Effector memory CD8-positive, alpha-beta T cell (primary cell): ENCODE measurements at regions not wholly inside any gene's neighbourhood (a gene's known extent, or its start where the extent isn't known, plus 50 kb on each side); places are given as distances from the start of the nearest gene placed in this dataset.
"Not testable (repeated sequence)": the region's sequence is repeated elsewhere in the genome, so short reads cannot be mapped to it uniquely, and the experiment has no call there.

ENCODE experiments used
- ATAC-seq: fragments of 150-1000 bp; cut with Tn5 transposase; replicated peaks from 2 replicates; pipeline ENCODE4 v1.10.0; 2021; ENCODE audit warnings: mild to moderate bottlenecking, moderate library complexity
- DNase-seq, 3 experiments: peaks; one replicate each; pipeline ENCODE4 v3.0.0; 2021
- H3K27ac Mint-ChIP-seq, 2 donors: one replicate each; pipeline ENCODE4 v1.8.0; 2022; ENCODE audit warnings: mild to moderate bottlenecking in 2 of 2, mixed read lengths in 2 of 2, moderate library complexity in 2 of 2
- H3K27me3 Mint-ChIP-seq, 2 donors: one replicate each; pipeline ENCODE4 v1.8.0; 2022; ENCODE audit warnings: mixed read lengths in 2 of 2
- H3K36me3 Mint-ChIP-seq: one replicate; pipeline ENCODE4 v1.8.0; 2022; ENCODE audit warnings: mild to moderate bottlenecking, moderate library complexity, mixed read lengths; ENCODE audit not compliant: insufficient read depth
- H3K4me1 Mint-ChIP-seq, 2 donors: one replicate each; pipeline ENCODE4 v1.8.0; 2022; ENCODE audit warnings: low read depth in 2 of 2, mixed read lengths in 2 of 2
- H3K4me3 Mint-ChIP-seq, 2 donors: one replicate each; pipeline ENCODE4 v1.8.0; 2022; ENCODE audit warnings: mild to moderate bottlenecking in 2 of 2, mixed read lengths in 2 of 2, moderate library complexity in 2 of 2
- H3K9me3 Mint-ChIP-seq, 2 donors: one replicate each; pipeline ENCODE4 v1.8.0; 2022; ENCODE audit warnings: mixed read lengths in 2 of 2

DNA sequence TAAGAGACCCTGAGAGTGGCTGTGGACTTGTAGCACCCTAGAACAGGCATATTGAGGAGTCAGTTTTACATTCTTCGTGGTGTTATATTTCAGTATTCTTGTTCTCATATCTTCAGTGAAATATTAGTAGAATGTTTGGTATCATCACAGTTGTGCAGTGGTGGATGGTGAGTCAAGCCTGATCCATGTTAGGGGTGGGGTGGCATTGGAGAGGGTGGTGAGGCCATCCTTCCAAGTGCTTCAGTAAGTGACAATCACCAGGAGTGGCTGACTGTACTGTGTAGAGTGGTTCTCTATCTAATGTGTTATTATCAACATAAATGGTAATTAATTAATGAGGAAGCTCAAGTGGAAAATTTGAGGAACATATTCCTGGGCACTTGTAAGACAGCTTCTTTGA, 197.7 kb upstream of the SLC16A7 start:
- Mint-ChIP-seq H3K9me3 (no peaks in the 10 kb centered on the region), H3K4me1 (no peaks in the 10 kb centered on the region), H3K4me3 (no peak overlapping the region), H3K36me3 (no peaks in the 10 kb centered on the region), H3K27ac (no peak overlapping the region), H3K27me3 (peaks cover under 1 to 8% of the 10 kb centered on the region in 2 donors)
- ATAC-seq = no peak
- no peak for DNase-seq

DNA sequence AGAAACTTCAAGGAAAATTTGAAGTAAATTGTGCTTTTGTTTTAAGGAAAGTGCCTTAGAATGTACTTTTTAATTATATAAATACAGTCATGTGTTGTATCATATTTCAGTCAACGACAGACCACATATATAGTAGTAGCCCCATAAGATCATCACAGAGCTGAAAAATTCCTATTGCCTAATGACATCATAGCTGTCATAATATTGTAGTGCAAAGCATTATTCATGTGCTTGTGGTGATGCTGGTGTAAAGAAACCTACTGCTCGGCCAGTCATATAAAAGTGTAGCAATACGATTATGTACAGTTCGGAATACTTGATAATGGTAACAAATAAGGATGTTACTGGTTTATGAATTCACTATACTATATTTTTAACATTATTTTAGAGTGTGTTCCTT, 198.9 kb upstream of the SLC16A7 start:
- Mint-ChIP-seq H3K36me3 (no peaks in the 10 kb centered on the region), H3K27me3 (peaks cover 0 to under 1% of the 10 kb centered on the region in 2 donors), H3K27ac (no peak overlapping the region), H3K4me3 (no peak overlapping the region), H3K9me3 (no peaks in the 10 kb centered on the region), H3K4me1 (no peaks in the 10 kb centered on the region)
- DNase-seq (no peak), ATAC-seq (no peak)

DNA sequence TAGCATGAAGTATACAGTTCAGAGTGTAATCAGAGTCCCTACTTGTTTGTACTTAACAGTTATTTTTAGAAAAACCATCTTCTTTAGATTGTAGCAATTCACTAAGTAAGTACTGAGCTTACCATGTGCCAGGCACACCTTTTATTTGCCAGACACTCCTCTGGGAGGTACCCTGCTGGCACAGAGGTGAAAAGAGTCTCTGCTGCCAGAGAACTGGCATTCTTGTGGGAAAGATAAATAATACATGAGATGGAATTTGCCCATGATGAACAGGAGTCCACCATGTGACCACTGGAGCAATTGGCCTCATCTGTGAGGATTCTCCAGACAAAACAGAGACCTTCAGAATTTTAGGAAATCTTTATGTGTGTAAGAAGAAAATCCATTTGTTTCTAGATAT, 199.3 kb upstream of the SLC16A7 start:
- Mint-ChIP-seq H3K27ac (no peak overlapping the region), H3K27me3 (peaks cover 0 to under 1% of the 10 kb centered on the region in 2 donors), H3K4me1 (no peaks in the 10 kb centered on the region), H3K4me3 (no peak overlapping the region), H3K36me3 (no peaks in the 10 kb centered on the region), H3K9me3 (no peaks in the 10 kb centered on the region)
- ATAC-seq = no peak
- DNase-seq = no peak

- ATAC-seq, DNase-seq, H3K27ac Mint-ChIP-seq, H3K4me1 Mint-ChIP-seq, H3K4me3 Mint-ChIP-seq, H3K9me3 Mint-ChIP-seq, H3K36me3 Mint-ChIP-seq: not testable (repeated sequence)
- peaks cover 7 to 12% of the 10 kb centered on the region in 2 donors for H3K27me3 Mint-ChIP-seq
These were observed 200.5 kb upstream of the SLC16A7 start for GRCh38 chr12:59395310-59395709.

DNA sequence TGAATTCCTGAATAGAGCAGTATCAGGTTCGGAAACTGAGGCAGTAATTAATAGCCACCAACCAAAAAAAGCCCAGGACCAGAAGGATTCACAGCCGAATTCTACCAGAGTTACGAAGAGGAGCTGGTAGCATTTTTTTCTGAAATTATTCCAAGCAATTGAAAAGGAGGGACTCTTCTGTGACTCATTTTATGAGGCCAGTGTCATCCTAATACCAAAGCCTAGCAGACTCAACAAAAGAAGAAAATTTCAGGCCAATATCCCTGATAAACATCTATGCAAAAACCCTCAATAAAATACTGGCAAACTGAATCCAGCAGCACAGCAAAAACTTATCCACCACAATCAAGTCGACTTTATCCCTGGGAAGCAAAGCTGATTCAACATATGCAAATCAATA, 202.3 kb upstream of the SLC16A7 start:
- H3K27ac Mint-ChIP-seq = no peak overlapping the region
- H3K4me3 Mint-ChIP-seq = no peak overlapping the region
- no peaks in the 10 kb centered on the region for H3K36me3 Mint-ChIP-seq
- DNase-seq = no peak
- no peaks in the 10 kb centered on the region for H3K9me3 Mint-ChIP-seq
- ATAC-seq = no peak
- H3K27me3 Mint-ChIP-seq = peaks cover 7 to 22% of the 10 kb centered on the region in 2 donors
- H3K4me1 Mint-ChIP-seq = peaks cover 0 to 1% of the 10 kb centered on the region in 2 donors

DNA sequence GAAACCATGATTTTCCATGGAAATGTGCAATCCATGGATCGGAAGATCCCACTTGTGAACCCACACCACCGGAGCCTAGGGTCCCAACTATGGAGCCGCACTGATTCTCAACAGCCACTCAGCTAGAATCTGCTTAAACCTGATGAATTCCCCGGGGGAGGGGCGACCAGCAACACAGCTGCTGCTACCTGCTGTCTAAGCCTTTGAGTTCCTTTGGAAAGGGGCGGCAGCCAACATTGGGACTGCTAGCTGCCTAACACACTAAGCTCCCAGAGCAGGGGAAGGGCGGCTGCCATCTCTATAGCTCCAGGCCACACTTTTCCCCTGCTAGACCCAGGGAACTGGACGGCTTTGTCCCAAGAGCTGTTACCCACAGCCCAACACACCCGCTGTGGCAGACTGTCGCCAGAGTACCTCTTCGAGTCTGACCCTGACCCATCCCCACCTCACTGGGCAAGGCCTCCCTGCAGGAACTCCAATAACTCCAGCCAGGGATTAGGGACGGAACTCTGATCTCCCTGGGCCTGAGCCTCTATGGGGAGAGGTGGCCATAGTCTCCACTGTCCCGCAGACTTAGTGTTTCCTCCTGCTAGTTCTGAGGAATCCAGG, 205.8 kb upstream of the SLC16A7 start:
- Mint-ChIP-seq H3K4me3 (no peak overlapping the region), H3K9me3 (no peaks in the 10 kb centered on the region), H3K4me1 (peaks cover 0 to 1% of the 10 kb centered on the region in 2 donors), H3K27ac (no peak overlapping the region), H3K36me3 (no peaks in the 10 kb centered on the region), H3K27me3 (peaks cover 7 to 28% of the 10 kb centered on the region in 2 donors)
- DNase-seq (no peak), ATAC-seq (no peak)

GRCh38 chr12:59388694-59389093, 207.1 kb upstream of the SLC16A7 start:
- Mint-ChIP-seq H3K27me3 (peaks cover 7 to 28% of the 10 kb centered on the region in 2 donors), H3K36me3 (no peaks in the 10 kb centered on the region), H3K4me3 (no peak overlapping the region), H3K4me1 (peaks cover 0 to 1% of the 10 kb centered on the region in 2 donors), H3K27ac (no peak overlapping the region), H3K9me3 (no peaks in the 10 kb centered on the region)
- DNase-seq (no peak), ATAC-seq (no peak)

- no peak overlapping the region for H3K27ac Mint-ChIP-seq
- H3K4me1 Mint-ChIP-seq = peaks cover 0 to 1% of the 10 kb centered on the region in 2 donors
- peaks cover 7 to 28% of the 10 kb centered on the region in 2 donors for H3K27me3 Mint-ChIP-seq
- no peaks in the 10 kb centered on the region for H3K9me3 Mint-ChIP-seq
- H3K36me3 Mint-ChIP-seq = no peaks in the 10 kb centered on the region
- ATAC-seq = no peak
- H3K4me3 Mint-ChIP-seq = no peak overlapping the region
- no peak for DNase-seq
These were observed 207.7 kb upstream of the SLC16A7 start for GRCh38 chr12:59388176-59388575.

GRCh38 chr12:59386236-59386635, 209.6 kb upstream of the SLC16A7 start:
- H3K27ac Mint-ChIP-seq = no peak overlapping the region
- no peaks in the 10 kb centered on the region for H3K36me3 Mint-ChIP-seq
- peaks cover 0 to 1% of the 10 kb centered on the region in 2 donors for H3K4me1 Mint-ChIP-seq
- H3K4me3 Mint-ChIP-seq = no peak overlapping the region
- ATAC-seq (no peak), DNase-seq (no peak)
- H3K27me3 Mint-ChIP-seq = peaks cover 5 to 25% of the 10 kb centered on the region in 2 donors
- H3K9me3 Mint-ChIP-seq = no peaks in the 10 kb centered on the region

DNA sequence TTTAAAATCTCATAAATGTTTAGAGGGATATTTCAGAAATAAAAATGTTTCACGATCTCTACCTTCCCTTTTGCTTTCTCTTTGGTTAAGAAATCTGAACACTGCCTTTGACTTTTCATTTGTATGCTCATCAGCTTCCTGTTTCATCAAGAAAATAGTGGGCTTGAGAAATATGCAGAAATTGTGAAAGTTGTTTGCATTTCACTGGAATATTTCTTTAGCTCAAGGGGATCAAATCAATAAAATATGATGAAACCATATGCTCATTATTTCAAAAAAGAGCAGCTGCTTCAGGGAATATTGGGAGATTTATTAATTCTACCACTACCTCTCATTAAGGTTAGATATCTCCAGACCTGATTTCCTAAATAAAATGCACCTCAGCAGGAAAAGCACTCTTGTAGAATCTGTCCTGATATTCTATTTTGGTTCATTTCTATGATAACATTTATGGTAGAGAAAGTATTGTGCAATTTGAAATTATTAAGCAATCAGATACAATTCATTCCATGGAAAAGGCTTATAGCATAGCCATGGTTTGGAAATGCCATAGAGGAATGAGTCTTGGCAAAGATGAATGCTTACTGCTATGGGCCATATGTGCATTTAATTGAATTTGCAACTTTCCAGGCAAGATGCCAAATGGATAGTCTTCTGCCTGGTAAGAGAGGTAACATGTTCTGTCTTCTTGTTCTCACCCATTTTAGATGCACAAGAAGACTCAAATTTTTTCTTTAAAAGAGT, 212.6 kb upstream of the SLC16A7 start:
- Mint-ChIP-seq H3K27ac (no peak overlapping the region), H3K36me3 (no peaks in the 10 kb centered on the region), H3K4me1 (no peaks in the 10 kb centered on the region), H3K27me3 (peaks cover 0 to 6% of the 10 kb centered on the region in 2 donors), H3K9me3 (no peaks in the 10 kb centered on the region), H3K4me3 (peak overlapping the region in 1 of 2 donors; percentile 4)
- ATAC-seq (no peak), DNase-seq (no peak)

DNA sequence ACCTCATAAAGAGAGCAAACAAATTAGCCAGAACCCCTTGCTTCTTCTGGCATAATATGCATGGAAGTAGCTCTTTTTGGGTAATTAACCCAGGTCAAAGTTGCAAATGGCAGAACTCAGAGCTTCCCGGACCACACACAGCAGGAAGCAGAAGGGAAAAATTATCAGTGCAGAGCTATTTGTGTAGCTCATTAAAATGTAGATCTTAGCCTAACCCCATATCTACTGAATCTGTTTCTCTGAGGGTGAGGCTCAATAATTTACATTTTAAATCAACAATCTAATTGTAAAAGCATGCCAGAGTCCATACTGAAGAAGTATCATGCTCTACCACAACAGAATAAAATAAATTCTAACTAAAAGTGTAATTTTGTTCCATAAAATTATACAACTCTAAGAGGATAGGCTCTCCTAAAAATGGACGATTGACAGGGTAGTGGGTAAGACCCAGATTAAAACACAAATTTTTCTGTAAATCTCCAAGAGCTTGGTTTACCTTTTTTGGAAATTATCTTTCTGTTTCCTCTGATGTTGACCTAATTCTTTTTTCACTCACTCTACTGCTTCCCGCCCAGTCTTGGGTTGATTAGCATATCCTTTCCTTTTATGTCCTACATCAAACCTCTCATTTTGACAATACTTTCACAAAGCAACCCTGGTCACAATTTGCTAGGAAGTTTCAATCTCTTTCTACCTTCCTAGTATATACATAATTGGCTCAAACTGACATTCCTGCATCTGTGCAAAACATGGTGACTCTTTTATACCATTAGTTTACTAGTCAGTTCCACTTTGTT, 213.3 kb upstream of the SLC16A7 start:
- H3K9me3 Mint-ChIP-seq = no peaks in the 10 kb centered on the region
- ATAC-seq = no peak
- H3K27me3 Mint-ChIP-seq = peaks cover 0 to 1% of the 10 kb centered on the region in 2 donors
- no peaks in the 10 kb centered on the region for H3K36me3 Mint-ChIP-seq
- H3K4me1 Mint-ChIP-seq = no peaks in the 10 kb centered on the region
- peak overlapping the region in 1 of 2 donors; percentile 4 for H3K4me3 Mint-ChIP-seq
- H3K27ac Mint-ChIP-seq = no peak overlapping the region
- no peak for DNase-seq

- no peaks in the 10 kb centered on the region for H3K36me3 Mint-ChIP-seq
These were observed 214.7 kb upstream of the SLC16A7 start for GRCh38 chr12:59381106-59381505.

GRCh38 chr12:59375633-59376032, 220.2 kb upstream of the SLC16A7 start:
- ATAC-seq (no peak), DNase-seq (no peak)
- peaks cover 0 to 7% of the 10 kb centered on the region in 2 donors for H3K27me3 Mint-ChIP-seq
- no peaks in the 10 kb centered on the region for H3K9me3 Mint-ChIP-seq
- H3K4me3 Mint-ChIP-seq = no peak overlapping the region
- H3K36me3 Mint-ChIP-seq = no peaks in the 10 kb centered on the region
- no peak overlapping the region for H3K27ac Mint-ChIP-seq
- H3K4me1 Mint-ChIP-seq = no peaks in the 10 kb centered on the region

More at GRCh38 chr12:59381106-59381505, 214.7 kb upstream of the SLC16A7 start:
- no peak for ATAC-seq
- no peaks in the 10 kb centered on the region for H3K27me3 Mint-ChIP-seq
- H3K9me3 Mint-ChIP-seq = no peaks in the 10 kb centered on the region
- H3K27ac Mint-ChIP-seq = no peak overlapping the region
- H3K4me1 Mint-ChIP-seq = no peaks in the 10 kb centered on the region
- DNase-seq = no peak
- no peak overlapping the region for H3K4me3 Mint-ChIP-seq
